ENCODE measurements at regions not wholly inside any gene's neighbourhood (a gene's known extent, or its start where the extent isn't known, plus 50 kb on each side); places are given as distances from the start of the nearest gene placed in this dataset.

GRCh38 chr2:22692746-22693145, 692.2 kb upstream of the KLHL29 start:
- TF ChIP-seq, protein P1, sequence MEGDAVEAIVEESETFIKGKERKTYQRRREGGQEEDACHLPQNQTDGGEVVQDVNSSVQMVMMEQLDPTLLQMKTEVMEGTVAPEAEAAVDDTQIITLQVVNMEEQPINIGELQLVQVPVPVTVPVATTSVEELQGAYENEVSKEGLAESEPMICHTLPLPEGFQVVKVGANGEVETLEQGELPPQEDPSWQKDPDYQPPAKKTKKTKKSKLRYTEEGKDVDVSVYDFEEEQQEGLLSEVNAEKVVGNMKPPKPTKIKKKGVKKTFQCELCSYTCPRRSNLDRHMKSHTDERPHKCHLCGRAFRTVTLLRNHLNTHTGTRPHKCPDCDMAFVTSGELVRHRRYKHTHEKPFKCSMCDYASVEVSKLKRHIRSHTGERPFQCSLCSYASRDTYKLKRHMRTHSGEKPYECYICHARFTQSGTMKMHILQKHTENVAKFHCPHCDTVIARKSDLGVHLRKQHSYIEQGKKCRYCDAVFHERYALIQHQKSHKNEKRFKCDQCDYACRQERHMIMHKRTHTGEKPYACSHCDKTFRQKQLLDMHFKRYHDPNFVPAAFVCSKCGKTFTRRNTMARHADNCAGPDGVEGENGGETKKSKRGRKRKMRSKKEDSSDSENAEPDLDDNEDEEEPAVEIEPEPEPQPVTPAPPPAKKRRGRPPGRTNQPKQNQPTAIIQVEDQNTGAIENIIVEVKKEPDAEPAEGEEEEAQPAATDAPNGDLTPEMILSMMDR (IDR thresholded peaks at IDR 0.05) = no peak
- TF ChIP-seq POLR2AphosphoS5 (IDR thresholded peaks at IDR 0.05; ENCODE audit: low read depth, low read length) = no peak

All from Panc1 (cell line).